ENCODE measurements at regions not wholly inside any gene's neighbourhood (a gene's known extent, or its start where the extent isn't known, plus 50 kb on each side); places are given as distances from the start of the nearest gene placed in this dataset.

- DNase-seq, result no peak
- H3K9me3 ChIP-seq, result no peaks in the 10 kb centered on the region
- no peak overlapping the region for H3K4me3 ChIP-seq
- no peaks in the 10 kb centered on the region for H3K36me3 ChIP-seq
- peaks cover 0 to 9% (median 9%) of the 10 kb centered on the region in 3 donors for H3K4me1 ChIP-seq
- H3K27me3 ChIP-seq, result no peaks in the 10 kb centered on the region
- WGBS, 2 donors, result 33 to 42% methylated on average over 8 of the region's 8 CpGs
- no peak for TF ChIP-seq CTCF (IDR thresholded peaks at IDR 0.05)
- no peak for TF ChIP-seq POLR2A (IDR thresholded peaks at IDR 0.05)
- intact Hi-C loops (cut with DNase I), result no loop called here
- peak overlapping the region in 2 of 4 donors; percentile 44 to 52 for H3K27ac ChIP-seq
These were observed 210.8 kb upstream of the SEMA6D start for GRCh38 chr15:47506329-47507100.

DNA sequence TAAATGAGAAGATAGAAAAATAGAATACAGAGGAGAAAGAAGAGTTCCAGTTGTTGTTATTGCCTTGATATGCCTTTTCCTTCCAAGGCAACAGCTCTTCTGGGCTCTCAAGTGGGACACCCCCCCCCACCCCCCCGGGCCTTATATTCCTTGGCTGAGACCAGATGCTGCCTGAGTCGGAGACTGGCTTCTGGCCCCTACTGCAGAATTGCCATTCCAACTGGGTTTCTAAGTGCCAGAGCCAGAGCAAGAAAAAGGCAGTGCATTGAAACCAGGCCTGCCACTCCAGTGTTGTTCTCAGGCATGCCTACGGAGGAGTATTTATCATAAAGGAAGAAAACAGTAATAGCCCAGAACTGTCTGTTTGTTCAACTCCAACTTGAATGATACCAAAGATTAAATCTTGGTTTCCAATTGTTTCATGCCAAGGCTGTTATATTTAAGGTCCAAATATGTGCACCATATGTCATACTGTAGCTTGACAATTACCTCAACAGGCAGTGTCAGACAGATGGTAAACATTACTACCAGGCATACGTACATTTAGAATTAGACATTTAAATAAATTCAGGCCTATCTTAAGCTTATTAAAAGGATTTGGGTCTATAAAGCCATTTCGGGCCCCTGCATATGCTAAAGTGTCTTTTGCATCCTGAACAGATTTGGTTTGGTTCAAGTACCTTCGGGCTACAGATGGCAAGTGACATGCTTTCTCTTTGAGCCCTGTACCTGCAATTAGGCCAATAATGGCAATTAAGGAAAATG is 209.9 kb upstream of the SEMA6D start:
- Histone ChIP-seq H3K4me1 (peaks cover 0 to 9% (median 9%) of the 10 kb centered on the region in 3 donors), H3K9me3 (no peaks in the 10 kb centered on the region), H3K27me3 (no peaks in the 10 kb centered on the region), H3K4me3 (no peak overlapping the region), H3K36me3 (no peaks in the 10 kb centered on the region), H3K27ac (no peak overlapping the region)
- DNase-seq, result no peak
- 86 to 89% methylated on average over 6 of the region's 6 CpGs for WGBS, 2 donors
- intact Hi-C loops (cut with DNase I), result no loop called here
- TF ChIP-seq POLR2A (IDR thresholded peaks at IDR 0.05) (no peak), CTCF (IDR thresholded peaks at IDR 0.05) (no peak)

- H3K4me3 ChIP-seq, result no peak overlapping the region
- TF ChIP-seq CTCF (IDR thresholded peaks at IDR 0.05) (no peak), POLR2A (IDR thresholded peaks at IDR 0.05) (no peak)
- DNase-seq, result no peak
- H3K27me3 ChIP-seq, result no peaks in the 10 kb centered on the region
- WGBS, 2 donors, result 91 to 92% methylated on average over 1 of the region's 1 CpG
- intact Hi-C loops (cut with DNase I), result no loop called here
- peaks cover 0 to 2% (median under 1%) of the 10 kb centered on the region in 3 donors for H3K4me1 ChIP-seq
- no peak overlapping the region for H3K27ac ChIP-seq
- no peaks in the 10 kb centered on the region for H3K36me3 ChIP-seq
- H3K9me3 ChIP-seq, result no peaks in the 10 kb centered on the region
These were observed 206.0 kb upstream of the SEMA6D start for GRCh38 chr15:47511261-47511660.

DNA sequence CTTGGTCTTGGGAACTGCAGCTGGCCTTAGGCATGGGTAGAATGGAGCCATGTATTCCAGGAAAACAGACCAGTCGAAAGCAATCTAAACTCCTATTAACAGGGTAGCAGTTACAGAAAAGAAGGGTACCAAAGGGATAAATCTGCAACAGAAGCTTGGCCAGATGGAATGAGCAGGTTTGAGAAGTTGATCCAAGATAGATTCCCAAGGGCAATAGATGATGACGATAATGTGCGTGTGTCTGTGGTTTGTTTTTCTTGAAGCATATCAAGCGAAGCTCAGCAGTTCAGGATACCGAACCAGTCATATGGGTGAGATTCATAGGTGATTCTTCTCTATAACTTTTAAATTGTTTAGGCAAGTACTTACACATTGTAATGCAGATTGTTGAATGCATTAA is 203.8 kb upstream of the SEMA6D start:
- DNase-seq, result no peak
- no peaks in the 10 kb centered on the region for H3K4me1 ChIP-seq
- WGBS, 2 donors, result 90 to 94% methylated on average over 5 of the region's 5 CpGs
- TF ChIP-seq POLR2A (IDR thresholded peaks at IDR 0.05) (no peak), CTCF (IDR thresholded peaks at IDR 0.05) (no peak)
- H3K27ac ChIP-seq, result no peak overlapping the region
- no peaks in the 10 kb centered on the region for H3K36me3 ChIP-seq
- intact Hi-C loops (cut with DNase I), result no loop called here
- no peaks in the 10 kb centered on the region for H3K27me3 ChIP-seq
- no peak overlapping the region for H3K4me3 ChIP-seq
- no peaks in the 10 kb centered on the region for H3K9me3 ChIP-seq

DNA sequence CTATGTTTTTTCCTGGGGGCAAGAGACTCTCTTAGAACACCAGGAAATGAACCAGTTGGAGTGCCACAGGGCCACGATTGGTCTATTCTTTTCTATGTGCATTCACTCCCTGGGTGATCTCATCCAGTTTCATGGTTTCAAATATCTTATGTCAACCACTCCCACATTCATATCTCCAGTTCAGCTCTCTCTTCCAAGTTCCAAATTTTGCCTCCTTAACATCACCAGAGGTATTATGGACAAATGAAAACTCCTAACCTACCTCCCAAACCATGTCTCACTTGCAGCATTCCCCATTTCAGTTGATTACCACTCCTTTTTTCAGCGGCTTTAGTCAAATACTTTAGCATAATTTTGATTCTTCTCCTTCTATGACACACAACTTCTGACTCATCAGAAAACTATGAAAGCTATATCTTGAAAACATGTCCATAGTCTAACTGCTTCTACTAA is 203.1 kb upstream of the SEMA6D start:
- Histone ChIP-seq H3K27ac (no peak overlapping the region), H3K4me3 (no peak overlapping the region), H3K9me3 (no peaks in the 10 kb centered on the region), H3K36me3 (no peaks in the 10 kb centered on the region), H3K4me1 (no peaks in the 10 kb centered on the region), H3K27me3 (no peaks in the 10 kb centered on the region)
- no peak for DNase-seq
- WGBS, 2 donors, result 40 to 42% methylated on average over 2 of the region's 2 CpGs
- intact Hi-C loops (cut with DNase I), result no loop called here
- TF ChIP-seq CTCF (IDR thresholded peaks at IDR 0.05), result no peak

All from esophagus squamous epithelium (tissue), 5 donors.